OCI-LY1 (cell line): ENCODE measurements at regions not wholly inside any gene's neighbourhood (a gene's known extent, or its start where the extent isn't known, plus 50 kb on each side); places are given as distances from the start of the nearest gene placed in this dataset.

Experiments used
- H2AFZ ChIP-seq: fragments of 200-600 bp; sonication (generic), shearing (Covaris generic); 2 replicates; pipeline ENCODE4 v1.6.0; 2014; ENCODE audit warnings: antibody characterized with exemption, mild to moderate bottlenecking, low read length
- H3F3A ChIP-seq: fragments of 200-600 bp; sonication (generic), shearing (Covaris generic); 2 replicates; pipeline ENCODE4 v1.6.0; 2014; ENCODE audit warnings: mild to moderate bottlenecking, antibody characterized with exemption, low read length, moderate library complexity; ENCODE audit not compliant: insufficient read depth
- H3K27ac ChIP-seq: fragments of 200-600 bp; sonication (generic); 2 replicates; pipeline ENCODE4 v1.5.1; 2014; ENCODE audit warnings: low read length, mixed run types, mild to moderate bottlenecking, low read depth; ENCODE audit not compliant: poor library complexity, severe bottlenecking
- H3K27me3 ChIP-seq: fragments of 200-600 bp; sonication (generic); 2 replicates; pipeline ENCODE4 v1.6.0; 2014; ENCODE audit warnings: antibody characterized with exemption, mild to moderate bottlenecking, low read length, moderate library complexity; ENCODE audit not compliant: insufficient read depth
- H3K36me3 ChIP-seq: fragments of 200-600 bp; sonication (generic); 2 replicates; pipeline ENCODE4 v1.6.1; 2014; ENCODE audit warnings: mild to moderate bottlenecking, antibody characterized with exemption, low read length, moderate library complexity, mixed read lengths; ENCODE audit not compliant: insufficient read depth
- H3K4me1 ChIP-seq: fragments of 200-600 bp; sonication (generic); 2 replicates; pipeline ENCODE4 v1.5.1; 2014; ENCODE audit warnings: mild to moderate bottlenecking, low read length, moderate library complexity; ENCODE audit not compliant: insufficient read depth, severe bottlenecking
- H3K4me2 ChIP-seq: fragments of 200-600 bp; sonication (generic), shearing (Covaris generic); 2 replicates; pipeline ENCODE4 v1.6.1; 2014; ENCODE audit warnings: low read length
- H3K4me3 ChIP-seq: fragments of 200-600 bp; sonication (generic); 2 replicates; pipeline ENCODE4 v1.5.1; 2014; ENCODE audit warnings: low read length, low read depth, mild to moderate bottlenecking, mixed read lengths; ENCODE audit not compliant: poor library complexity, severe bottlenecking
- H3K79me2 ChIP-seq: fragments of 200-600 bp; shearing (Covaris generic); 2 replicates; pipeline ENCODE4 v1.6.1; 2016; ENCODE audit warnings: mixed run types, low read length, mixed read lengths; ENCODE audit not compliant: insufficient read depth
- H3K9ac ChIP-seq: fragments of 200-600 bp; sonication (generic), shearing (Covaris generic); 2 replicates; pipeline ENCODE4 v1.6.1; 2014; ENCODE audit warnings: mild to moderate bottlenecking, low read length, mixed read lengths
- H3K9me2 ChIP-seq: fragments of 200-600 bp; sonication (generic), shearing (Covaris generic); 2 replicates; pipeline ENCODE4 v1.6.1; 2014; ENCODE audit warnings: low read depth, mild to moderate bottlenecking, low read length, mixed read lengths
- H3K9me3 ChIP-seq: fragments of 200-600 bp; shearing (Covaris generic); 2 replicates; pipeline ENCODE4 v1.6.1; 2014; ENCODE audit warnings: low read length, mixed read lengths
- H4K20me1 ChIP-seq: fragments of 200-600 bp; sonication (generic), shearing (Covaris generic); 2 replicates; pipeline ENCODE4 v1.6.0; 2016; ENCODE audit warnings: mild to moderate bottlenecking, low read length; ENCODE audit not compliant: insufficient read depth
- EZH2 ChIP-seq: fragments of 200-600 bp; sonication (generic), shearing (Covaris generic); IDR thresholded peaks from 2 replicates; pipeline ENCODE4 v1.8.0; 2017; ENCODE audit warnings: borderline replicate concordance, mixed run types, mild to moderate bottlenecking, antibody characterized with exemption, low read length, moderate library complexity, mixed read lengths
- TF ChIP-seq, protein P1 (sequence below): fragments of 200-600 bp; sonication (generic), shearing (Covaris generic); IDR thresholded peaks from 2 replicates; pipeline ENCODE4 v1.5.1; 2017; ENCODE audit warnings: mild to moderate bottlenecking, antibody characterized with exemption, low read length, moderate library complexity, mixed read lengths

DNA sequence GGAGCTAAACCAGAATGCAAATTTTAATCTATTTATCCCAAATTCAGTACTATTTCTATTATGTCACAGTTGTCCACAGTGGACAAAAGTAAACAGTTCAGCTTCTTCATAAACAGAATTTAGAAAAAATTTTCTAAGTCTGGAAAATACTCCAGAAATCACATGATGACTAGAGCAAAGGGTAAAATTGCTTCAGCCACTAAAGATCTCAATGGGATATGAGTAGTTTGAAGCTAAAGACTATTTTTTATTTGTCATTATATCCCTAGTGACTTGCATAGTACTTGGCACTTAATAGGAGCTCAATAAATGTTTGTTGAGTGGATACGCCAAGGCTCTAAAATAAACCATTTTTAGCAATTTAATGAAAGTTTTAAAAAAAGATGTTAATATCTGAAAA is 354.3 kb upstream of the AGTR1 start:
- no peaks in the 10 kb centered on the region for H3K36me3 ChIP-seq
- H3K27ac ChIP-seq: no peak overlapping the region
- no peaks in the 10 kb centered on the region for H3K79me2 ChIP-seq
- TF ChIP-seq, protein P1, sequence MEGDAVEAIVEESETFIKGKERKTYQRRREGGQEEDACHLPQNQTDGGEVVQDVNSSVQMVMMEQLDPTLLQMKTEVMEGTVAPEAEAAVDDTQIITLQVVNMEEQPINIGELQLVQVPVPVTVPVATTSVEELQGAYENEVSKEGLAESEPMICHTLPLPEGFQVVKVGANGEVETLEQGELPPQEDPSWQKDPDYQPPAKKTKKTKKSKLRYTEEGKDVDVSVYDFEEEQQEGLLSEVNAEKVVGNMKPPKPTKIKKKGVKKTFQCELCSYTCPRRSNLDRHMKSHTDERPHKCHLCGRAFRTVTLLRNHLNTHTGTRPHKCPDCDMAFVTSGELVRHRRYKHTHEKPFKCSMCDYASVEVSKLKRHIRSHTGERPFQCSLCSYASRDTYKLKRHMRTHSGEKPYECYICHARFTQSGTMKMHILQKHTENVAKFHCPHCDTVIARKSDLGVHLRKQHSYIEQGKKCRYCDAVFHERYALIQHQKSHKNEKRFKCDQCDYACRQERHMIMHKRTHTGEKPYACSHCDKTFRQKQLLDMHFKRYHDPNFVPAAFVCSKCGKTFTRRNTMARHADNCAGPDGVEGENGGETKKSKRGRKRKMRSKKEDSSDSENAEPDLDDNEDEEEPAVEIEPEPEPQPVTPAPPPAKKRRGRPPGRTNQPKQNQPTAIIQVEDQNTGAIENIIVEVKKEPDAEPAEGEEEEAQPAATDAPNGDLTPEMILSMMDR: no peak
- no peak for TF ChIP-seq EZH2
- H3K27me3 ChIP-seq: no peaks in the 10 kb centered on the region
- no peaks in the 10 kb centered on the region for H3K9me2 ChIP-seq
- H3K4me1 ChIP-seq: no peaks in the 10 kb centered on the region
- H2AFZ ChIP-seq: no peak overlapping the region
- H3K9me3 ChIP-seq: no peaks in the 10 kb centered on the region
- H3K4me2 ChIP-seq: no peak overlapping the region
- H3K9ac ChIP-seq: no peak overlapping the region
- no peaks in the 10 kb centered on the region for H3F3A ChIP-seq
- H4K20me1 ChIP-seq: no peaks in the 10 kb centered on the region
- no peak overlapping the region for H3K4me3 ChIP-seq

DNA sequence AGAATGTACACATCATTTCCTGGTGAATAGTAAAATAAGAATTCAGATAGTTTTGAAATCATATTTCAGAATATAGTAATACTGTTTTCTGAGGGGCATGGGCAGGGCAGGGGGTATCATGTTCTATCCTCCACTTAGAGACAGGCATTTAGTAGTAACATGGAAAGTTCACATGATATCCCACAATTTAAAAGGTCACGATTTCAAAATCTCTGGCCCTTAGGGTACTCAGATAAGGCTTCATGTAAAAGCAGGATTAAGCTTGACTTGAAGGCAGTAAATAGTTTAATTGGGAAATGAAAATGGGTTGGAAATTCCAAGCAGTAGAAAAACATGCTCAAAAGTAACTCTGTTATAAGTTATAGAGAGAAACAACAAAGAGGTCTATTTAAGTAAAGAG is 353.2 kb upstream of the AGTR1 start:
- no peaks in the 10 kb centered on the region for H3K36me3 ChIP-seq
- no peak overlapping the region for H3K4me3 ChIP-seq
- H3F3A ChIP-seq: no peaks in the 10 kb centered on the region
- H3K4me2 ChIP-seq: no peak overlapping the region
- H4K20me1 ChIP-seq: no peaks in the 10 kb centered on the region
- H3K27me3 ChIP-seq: no peaks in the 10 kb centered on the region
- no peaks in the 10 kb centered on the region for H3K9me3 ChIP-seq
- H3K9me2 ChIP-seq: no peaks in the 10 kb centered on the region
- TF ChIP-seq, protein P1: no peak
- no peak for TF ChIP-seq EZH2
- no peaks in the 10 kb centered on the region for H3K4me1 ChIP-seq
- H3K27ac ChIP-seq: no peak overlapping the region
- no peaks in the 10 kb centered on the region for H3K79me2 ChIP-seq
- no peak overlapping the region for H2AFZ ChIP-seq
- no peak overlapping the region for H3K9ac ChIP-seq

DNA sequence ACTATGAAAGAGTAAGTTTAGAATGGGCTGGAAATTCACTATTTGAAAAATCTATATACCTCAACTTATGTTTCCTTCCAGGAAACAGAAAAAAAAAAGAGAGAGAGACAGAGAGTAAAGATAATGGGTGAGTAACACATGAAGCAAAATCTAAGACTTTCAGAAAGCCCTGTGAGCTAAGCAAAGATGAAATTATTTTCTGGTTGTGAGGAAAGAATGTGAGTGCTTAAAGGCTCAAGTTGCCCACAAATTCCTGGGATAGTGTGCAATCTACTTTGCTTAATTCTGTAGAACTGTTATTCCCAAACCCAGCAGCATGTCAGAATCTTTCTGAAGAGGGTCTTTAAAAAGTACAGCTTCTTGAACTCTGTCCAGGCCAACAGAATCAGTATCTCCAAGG is 337.7 kb upstream of the AGTR1 start:
- TF ChIP-seq EZH2: no peak
- TF ChIP-seq, protein P1: no peak
- H3K4me2 ChIP-seq: no peak overlapping the region
- no peaks in the 10 kb centered on the region for H3K4me1 ChIP-seq
- no peaks in the 10 kb centered on the region for H4K20me1 ChIP-seq
- no peaks in the 10 kb centered on the region for H3K9me2 ChIP-seq
- H3K9ac ChIP-seq: no peak overlapping the region
- H3K27me3 ChIP-seq: no peaks in the 10 kb centered on the region
- H2AFZ ChIP-seq: no peak overlapping the region
- no peak overlapping the region for H3K4me3 ChIP-seq
- H3K79me2 ChIP-seq: no peaks in the 10 kb centered on the region
- no peaks in the 10 kb centered on the region for H3F3A ChIP-seq
- H3K36me3 ChIP-seq: no peaks in the 10 kb centered on the region
- H3K9me3 ChIP-seq: no peaks in the 10 kb centered on the region
- H3K27ac ChIP-seq: no peak overlapping the region
